Lung (tissue), 11 donors: ENCODE measurements at regions not wholly inside any gene's neighbourhood (a gene's known extent, or its start where the extent isn't known, plus 50 kb on each side); places are given as distances from the start of the nearest gene placed in this dataset.
A peak's percentile ranks its signal among the peaks of the same experiment; 100 is the strongest.
"Not testable (repeated sequence)": the region's sequence is repeated elsewhere in the genome, so short reads cannot be mapped to it uniquely, and the experiment has no call there.

Experiments
- ATAC-seq: fragments of 200-7000 bp; cut with Tn5 transposase; one replicate; pipeline ENCODE4 v1.9.1; 2020; ENCODE audit warnings: moderate number of reproducible peaks; ENCODE audit not compliant: insufficient read depth, low FRiP score
- DNase-seq, 3 donors: peaks; one replicate each; pipeline ENCODE4 v3.0.0-alpha.2; 2013 to 2017
- H3K27ac ChIP-seq, 2 donors: one replicate each; pipeline ENCODE4 v1.5.1; 2013; ENCODE audit warnings: mild to moderate bottlenecking in 2 of 2, moderate library complexity in 2 of 2, control low read depth in 1 of 2, inconsistent platforms in 1 of 2, low read depth in 1 of 2, low read length in 1 of 2
- H3K27me3 ChIP-seq, 3 donors: one replicate each; pipeline ENCODE4 v1.5.1; 2013; ENCODE audit warnings: low read length in 2 of 3; ENCODE audit not compliant: control insufficient read depth in 3 of 3, insufficient read depth in 3 of 3
- H3K36me3 ChIP-seq, 4 donors: one replicate each; pipeline ENCODE4 v1.5.1; 2013; ENCODE audit warnings: low read length in 4 of 4, mild to moderate bottlenecking in 1 of 4, moderate library complexity in 1 of 4; ENCODE audit not compliant: control insufficient read depth in 4 of 4, insufficient read depth in 4 of 4
- H3K4me1 ChIP-seq, 5 donors: one replicate each; pipeline ENCODE4 v1.5.1; 2013; ENCODE audit warnings: low read length in 5 of 5, mild to moderate bottlenecking in 2 of 5, moderate library complexity in 1 of 5; ENCODE audit not compliant: control insufficient read depth in 5 of 5, insufficient read depth in 5 of 5
- H3K4me3 ChIP-seq: one replicate; pipeline ENCODE4 v1.5.1; 2013; ENCODE audit warnings: mild to moderate bottlenecking, control low read depth, moderate library complexity
- H3K9ac ChIP-seq, 2 donors: one replicate each; pipeline ENCODE4 v1.5.1; 2013; ENCODE audit warnings: low read length in 2 of 2, control low read depth in 1 of 2; ENCODE audit not compliant: insufficient read depth in 1 of 2
- H3K9me3 ChIP-seq, 4 donors: one replicate each; pipeline ENCODE4 v1.5.1; 2013; ENCODE audit warnings: low read length in 3 of 4, mild to moderate bottlenecking in 1 of 4, moderate library complexity in 1 of 4; ENCODE audit not compliant: control insufficient read depth in 4 of 4, insufficient read depth in 3 of 4
- WGBS, 2 donors: extraction: QIAGEN DNeasy Blood & Tissue Kit; methylation state at CpG; one replicate each; pipeline ENCODE4 v1.1.7; 2013; 5-methylcytosine and 5-hydroxymethylcytosine counted together
- TF ChIP-seq, protein P1 (sequence below): IDR thresholded peaks from 2 replicates; pipeline ENCODE4 v1.5.1; 2012; ENCODE audit warnings: mild to moderate bottlenecking; ENCODE audit errors: control extremely low read depth, extremely low read depth
- donor health status: control.
- donor health status: control.
- donor health status: Bipolar disorder and iron deficiency.
- donor health status: healthy.
- donor health status: DM: yes; HTN: yes; CAD: no.

DNA sequence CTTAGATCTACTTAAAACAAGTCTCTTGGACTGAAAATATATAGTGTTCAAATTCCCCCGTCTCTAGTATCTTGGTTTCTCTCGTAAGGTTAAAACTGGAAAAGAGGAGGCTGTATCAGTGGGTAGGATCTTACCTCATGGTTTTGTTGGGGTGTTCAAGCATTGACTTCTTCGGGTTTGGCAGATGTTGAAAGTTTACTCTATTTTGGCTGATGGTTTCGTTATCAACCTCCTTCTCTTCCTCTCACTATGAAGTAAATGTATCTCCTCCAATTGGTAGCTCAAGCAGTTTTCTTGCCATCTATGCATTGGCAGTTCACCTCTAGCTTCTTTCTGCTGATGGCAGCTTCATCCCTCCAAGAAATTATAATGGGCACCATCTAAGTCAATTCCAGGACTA lies 506.5 kb upstream of the GRIN3A start:
- no peak overlapping the region for H3K9ac ChIP-seq
- 80 to 86% methylated on average over 4 of the region's 4 CpGs for WGBS, 2 donors
- H3K4me1 ChIP-seq, result no peaks in the 10 kb centered on the region
- H3K9me3 ChIP-seq, result no peaks in the 10 kb centered on the region
- TF ChIP-seq, protein P1, sequence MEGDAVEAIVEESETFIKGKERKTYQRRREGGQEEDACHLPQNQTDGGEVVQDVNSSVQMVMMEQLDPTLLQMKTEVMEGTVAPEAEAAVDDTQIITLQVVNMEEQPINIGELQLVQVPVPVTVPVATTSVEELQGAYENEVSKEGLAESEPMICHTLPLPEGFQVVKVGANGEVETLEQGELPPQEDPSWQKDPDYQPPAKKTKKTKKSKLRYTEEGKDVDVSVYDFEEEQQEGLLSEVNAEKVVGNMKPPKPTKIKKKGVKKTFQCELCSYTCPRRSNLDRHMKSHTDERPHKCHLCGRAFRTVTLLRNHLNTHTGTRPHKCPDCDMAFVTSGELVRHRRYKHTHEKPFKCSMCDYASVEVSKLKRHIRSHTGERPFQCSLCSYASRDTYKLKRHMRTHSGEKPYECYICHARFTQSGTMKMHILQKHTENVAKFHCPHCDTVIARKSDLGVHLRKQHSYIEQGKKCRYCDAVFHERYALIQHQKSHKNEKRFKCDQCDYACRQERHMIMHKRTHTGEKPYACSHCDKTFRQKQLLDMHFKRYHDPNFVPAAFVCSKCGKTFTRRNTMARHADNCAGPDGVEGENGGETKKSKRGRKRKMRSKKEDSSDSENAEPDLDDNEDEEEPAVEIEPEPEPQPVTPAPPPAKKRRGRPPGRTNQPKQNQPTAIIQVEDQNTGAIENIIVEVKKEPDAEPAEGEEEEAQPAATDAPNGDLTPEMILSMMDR, result no peak
- H3K27me3 ChIP-seq, result no peaks in the 10 kb centered on the region
- no peak overlapping the region for H3K4me3 ChIP-seq
- DNase-seq (no peak), ATAC-seq (no peak)
- H3K36me3 ChIP-seq, result no peaks in the 10 kb centered on the region
- no peak overlapping the region for H3K27ac ChIP-seq

DNA sequence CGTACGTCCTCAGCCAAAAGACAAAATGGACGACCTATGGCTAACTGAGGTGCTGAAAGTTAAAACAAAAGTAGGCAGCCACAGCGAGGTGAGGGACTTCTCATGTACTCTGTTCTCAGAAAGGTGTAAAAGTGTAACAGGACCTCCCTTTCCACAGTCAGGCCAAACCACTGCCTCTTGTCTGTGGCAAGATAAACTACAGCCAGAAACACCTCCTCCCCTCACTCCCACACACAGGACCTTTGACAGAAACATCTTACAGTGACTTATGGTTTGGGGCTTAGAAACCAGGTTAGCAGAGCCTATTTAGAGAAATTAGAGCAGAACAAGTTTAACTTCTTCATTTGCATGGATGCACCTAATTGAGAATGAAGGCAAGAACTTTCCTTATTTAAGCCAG lies 499.1 kb upstream of the GRIN3A start:
- DNase-seq (no peak), ATAC-seq (no peak)
- no peaks in the 10 kb centered on the region for H3K27me3 ChIP-seq

DNA sequence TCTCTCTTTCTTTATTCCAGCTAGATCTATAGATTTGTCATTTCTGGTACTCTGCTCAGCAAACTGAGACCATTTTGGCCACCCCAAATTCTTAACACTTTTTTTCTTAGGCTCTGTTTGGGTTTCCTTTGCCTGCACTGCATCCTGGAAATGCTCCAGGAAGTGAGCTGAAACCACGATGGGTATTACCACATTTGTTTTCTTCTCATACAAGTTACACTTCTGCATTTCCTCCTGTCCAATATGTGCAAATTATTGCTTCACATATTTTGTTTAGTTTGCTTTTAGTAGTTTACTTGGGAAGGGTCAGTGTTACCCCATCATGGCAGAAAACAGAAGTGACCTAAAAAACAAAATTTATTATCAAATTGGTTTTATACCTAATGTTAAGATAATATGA lies 498.6 kb upstream of the GRIN3A start:
- Histone ChIP-seq H3K9ac (no peak overlapping the region), H3K9me3 (no peaks in the 10 kb centered on the region), H3K27me3 (no peaks in the 10 kb centered on the region), H3K27ac (no peak overlapping the region), H3K36me3 (no peaks in the 10 kb centered on the region), H3K4me1 (no peaks in the 10 kb centered on the region), H3K4me3 (no peak overlapping the region)
- WGBS, 2 donors, result 0 to 2% methylated on average over 1 of the region's 1 CpG
- TF ChIP-seq, protein P1, result no peak
- DNase-seq (peak in 1 of 3 donors; percentile 1), ATAC-seq (no peak)

More for the DNA sequence above, 499.1 kb upstream of the GRIN3A start:
- H3K9me3 ChIP-seq, result no peaks in the 10 kb centered on the region
- TF ChIP-seq, protein P1, result no peak
- no peak overlapping the region for H3K9ac ChIP-seq
- no peak overlapping the region for H3K27ac ChIP-seq
- H3K4me1 ChIP-seq, result no peaks in the 10 kb centered on the region
- no peaks in the 10 kb centered on the region for H3K36me3 ChIP-seq
- H3K4me3 ChIP-seq, result no peak overlapping the region
- 76 to 78% methylated on average over 4 of the region's 4 CpGs for WGBS, 2 donors

DNA sequence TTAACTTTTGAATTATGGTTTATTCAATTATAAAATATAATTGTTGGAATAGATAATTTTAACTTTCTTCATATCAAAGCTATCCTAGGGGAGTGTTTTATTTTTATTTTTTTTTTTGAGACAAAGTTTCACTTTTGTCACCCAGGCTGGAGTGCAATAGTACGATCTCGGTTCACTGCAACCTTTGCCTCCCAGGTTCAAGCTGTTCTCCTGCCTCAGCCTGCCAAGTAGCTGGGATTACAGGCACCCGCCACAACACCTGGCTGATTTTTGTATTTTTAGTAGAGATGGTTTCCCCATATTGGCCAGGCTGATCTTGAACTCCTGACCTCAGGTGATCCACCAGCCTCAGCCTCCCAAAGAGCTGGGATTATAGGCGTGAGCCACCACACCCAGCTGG lies 489.0 kb upstream of the GRIN3A start:
- not testable (repeated sequence) for ATAC-seq, H3K27me3 ChIP-seq, H3K9ac ChIP-seq, H3K4me1 ChIP-seq, H3K4me3 ChIP-seq, DNase-seq, H3K27ac ChIP-seq, H3K9me3 ChIP-seq, H3K36me3 ChIP-seq
- 81 to 83% methylated on average over 4 of the region's 4 CpGs for WGBS, 2 donors
